ENCODE measurements at regions not wholly inside any gene's neighbourhood (a gene's known extent, or its start where the extent isn't known, plus 50 kb on each side); places are given as distances from the start of the nearest gene placed in this dataset.

- no peak overlapping the region for H3K4me2 ChIP-seq (ENCODE audit: low read length)
- no peak overlapping the region for H2AFZ ChIP-seq (ENCODE audit: low read depth, low read length)
- H4K20me1 ChIP-seq (ENCODE audit: insufficient read depth): no peaks in the 10 kb centered on the region
- H3K79me2 ChIP-seq (replicated peaks; ENCODE audit: insufficient read depth, low read length): no peaks in the 10 kb centered on the region
- H3F3A ChIP-seq (ENCODE audit: insufficient read depth, low read length, poor library complexity, severe bottlenecking): peaks cover 7% of the 10 kb centered on the region
- H3K9me3 ChIP-seq (ENCODE audit: low read length): no peaks in the 10 kb centered on the region
- H3K36me3 ChIP-seq (ENCODE audit: insufficient read depth, low read length): no peaks in the 10 kb centered on the region
- no peak overlapping the region for H3K4me3 ChIP-seq (ENCODE audit: low read length)
- TF ChIP-seq TAF1 (IDR thresholded peaks at IDR 0.05; ENCODE audit: low read depth) (no peak), RAD21 (conservative IDR thresholded peaks at IDR 0.05) (no peak), POLR2AphosphoS5 (IDR thresholded peaks at IDR 0.05) (no peak), REST (IDR thresholded peaks at IDR 0.05; ENCODE audit: borderline replicate concordance) (no peak), EZH2 (IDR thresholded peaks at IDR 0.05; ENCODE audit: borderline replicate concordance, insufficient read depth, low read length, poor library complexity, severe bottlenecking) (no peak), EP300 (conservative IDR thresholded peaks at IDR 0.05; ENCODE audit: poor library complexity, severe bottlenecking) (no peak), MXI1 (conservative IDR thresholded peaks at IDR 0.05; ENCODE audit: poor library complexity, severe bottlenecking) (no peak), SMC3 (conservative IDR thresholded peaks at IDR 0.05; ENCODE audit: poor library complexity) (no peak), CTCF (IDR thresholded peaks at IDR 0.05; ENCODE audit: poor library complexity, severe bottlenecking) (no peak)
- no peak overlapping the region for H3K9ac ChIP-seq (ENCODE audit: low read length)
- no peaks in the 10 kb centered on the region for H3K27me3 ChIP-seq (ENCODE audit: insufficient read depth, low read depth, low read length)
- H3K9me2 ChIP-seq (ENCODE audit: insufficient read depth, low read length): no peaks in the 10 kb centered on the region
- no peak overlapping the region for H3K27ac ChIP-seq (ENCODE audit: low read length)
Measured at GRCh38 chr12:111220363-111220762, 148.5 kb downstream of the PHETA1 start.

GRCh38 chr12:111219440-111219839 lies 149.5 kb downstream of the PHETA1 start:
- Histone ChIP-seq H2AFZ (ENCODE audit: low read depth, low read length) (no peak overlapping the region), H3K9me2 (ENCODE audit: insufficient read depth, low read length) (no peaks in the 10 kb centered on the region), H3K79me2 (replicated peaks; ENCODE audit: insufficient read depth, low read length) (no peaks in the 10 kb centered on the region), H4K20me1 (ENCODE audit: insufficient read depth) (no peaks in the 10 kb centered on the region), H3K4me3 (ENCODE audit: low read length) (no peak overlapping the region), H3K9me3 (ENCODE audit: low read length) (no peaks in the 10 kb centered on the region), H3F3A (ENCODE audit: insufficient read depth, low read length, poor library complexity, severe bottlenecking) (peaks cover 7% of the 10 kb centered on the region), H3K27me3 (ENCODE audit: insufficient read depth, low read depth, low read length) (no peaks in the 10 kb centered on the region), H3K4me2 (ENCODE audit: low read length) (no peak overlapping the region), H3K36me3 (ENCODE audit: insufficient read depth, low read length) (no peaks in the 10 kb centered on the region), H3K9ac (ENCODE audit: low read length) (no peak overlapping the region), H3K27ac (ENCODE audit: low read length) (no peak overlapping the region)
- TF ChIP-seq RAD21 (conservative IDR thresholded peaks at IDR 0.05) (no peak), SMC3 (conservative IDR thresholded peaks at IDR 0.05; ENCODE audit: poor library complexity) (no peak), MXI1 (conservative IDR thresholded peaks at IDR 0.05; ENCODE audit: poor library complexity, severe bottlenecking) (no peak), REST (IDR thresholded peaks at IDR 0.05; ENCODE audit: borderline replicate concordance) (no peak), POLR2AphosphoS5 (IDR thresholded peaks at IDR 0.05) (no peak), EP300 (conservative IDR thresholded peaks at IDR 0.05; ENCODE audit: poor library complexity, severe bottlenecking) (no peak), TAF1 (IDR thresholded peaks at IDR 0.05; ENCODE audit: low read depth) (no peak), EZH2 (IDR thresholded peaks at IDR 0.05; ENCODE audit: borderline replicate concordance, insufficient read depth, low read length, poor library complexity, severe bottlenecking) (no peak), CTCF (IDR thresholded peaks at IDR 0.05; ENCODE audit: poor library complexity, severe bottlenecking) (no peak)
